ENCODE measurements at regions not wholly inside any gene's neighbourhood (a gene's known extent, or its start where the extent isn't known, plus 50 kb on each side); places are given as distances from the start of the nearest gene placed in this dataset.

- ChIA-PET CTCF (no interaction called here), POLR2A (no interaction called here)
- Mint-ChIP-seq H3K4me1 (no peaks in the 10 kb centered on the region), H3K9me3 (peaks cover 36% of the 10 kb centered on the region), H3K36me3 (peaks cover 10% of the 10 kb centered on the region), H3K27me3 (ENCODE audit: low read depth) (no peaks in the 10 kb centered on the region), H3K27ac (no peak overlapping the region), H3K4me3 (no peak overlapping the region)
- TF ChIP-seq JUN (CRISPR knock-in tag; IDR thresholded peaks at IDR 0.05) (no peak), ZNF396 (CRISPR knock-in tag; IDR thresholded peaks at IDR 0.05; ENCODE audit: borderline replicate concordance) (no peak), MYBL2 (CRISPR knock-in tag; IDR thresholded peaks at IDR 0.05) (no peak), TCF7 (CRISPR knock-in tag; IDR thresholded peaks at IDR 0.05; ENCODE audit: low read depth) (no peak), KAT7 (CRISPR knock-in tag; IDR thresholded peaks at IDR 0.05; ENCODE audit: borderline replicate concordance) (no peak), SMAD3 (CRISPR knock-in tag; IDR thresholded peaks at IDR 0.05; ENCODE audit: borderline replicate concordance) (no peak), EMX1 (CRISPR knock-in tag; IDR thresholded peaks at IDR 0.05) (no peak), ERG (CRISPR knock-in tag; IDR thresholded peaks at IDR 0.05) (no peak), RORB (CRISPR knock-in tag; IDR thresholded peaks at IDR 0.05) (no peak), SMAD4 (CRISPR knock-in tag; IDR thresholded peaks at IDR 0.05) (no peak), PREB (CRISPR knock-in tag; IDR thresholded peaks at IDR 0.05; ENCODE audit: borderline replicate concordance) (no peak)
- DNase-seq (ENCODE audit: low spot score) (no peak), ATAC-seq (no peak)
These were observed 59.6 kb upstream of the CDH13 start for GRCh38 chr16:82567175-82567574.

DNA sequence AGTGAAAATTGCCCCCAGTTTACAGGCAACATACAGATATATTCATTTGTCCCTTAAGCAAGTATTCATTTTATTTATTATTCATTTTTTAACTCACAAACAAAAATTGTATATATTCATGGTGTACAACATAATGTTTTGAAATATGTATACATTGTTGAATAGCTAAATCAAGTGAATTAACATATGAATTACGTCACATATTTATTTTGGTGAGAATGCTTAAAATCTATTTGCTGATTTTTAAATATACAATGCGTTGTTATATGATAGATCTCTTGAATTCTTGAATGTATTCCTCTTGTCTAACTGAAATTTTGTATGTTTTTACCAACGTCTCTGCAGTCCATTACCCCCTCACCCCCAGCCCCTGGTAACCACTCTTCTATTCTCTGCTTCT, 63.4 kb upstream of the CDH13 start:
- H3K9me3 Mint-ChIP-seq: peaks cover 33% of the 10 kb centered on the region
- no peak for ATAC-seq
- ChIA-PET POLR2A (no interaction called here), CTCF (no interaction called here)
- no peak for DNase-seq (ENCODE audit: low spot score)
- peaks cover 7% of the 10 kb centered on the region for H3K27me3 Mint-ChIP-seq (ENCODE audit: low read depth)
- no peak overlapping the region for H3K4me3 Mint-ChIP-seq
- H3K4me1 Mint-ChIP-seq: no peaks in the 10 kb centered on the region
- H3K36me3 Mint-ChIP-seq: peaks cover 10% of the 10 kb centered on the region
- H3K27ac Mint-ChIP-seq: no peak overlapping the region
- TF ChIP-seq TEAD4 (CRISPR knock-in tag; IDR thresholded peaks at IDR 0.05) (no peak), NFE2L1 (CRISPR knock-in tag; IDR thresholded peaks at IDR 0.05) (no peak), HMGA2 (CRISPR knock-in tag; IDR thresholded peaks at IDR 0.05) (no peak), MXD4 (CRISPR knock-in tag; IDR thresholded peaks at IDR 0.05; ENCODE audit: borderline replicate concordance) (no peak), OVOL2 (CRISPR knock-in tag; IDR thresholded peaks at IDR 0.05; ENCODE audit: borderline replicate concordance) (no peak), TCF7 (CRISPR knock-in tag; IDR thresholded peaks at IDR 0.05; ENCODE audit: low read depth) (no peak), ZNF317 (CRISPR knock-in tag; IDR thresholded peaks at IDR 0.05; ENCODE audit: borderline replicate concordance, low read depth) (no peak), ZNF396 (CRISPR knock-in tag; IDR thresholded peaks at IDR 0.05; ENCODE audit: borderline replicate concordance) (no peak), ELF4 (CRISPR knock-in tag; IDR thresholded peaks at IDR 0.05; ENCODE audit: low read depth) (no peak), JUN (CRISPR knock-in tag; IDR thresholded peaks at IDR 0.05) (no peak), FOXJ3 (CRISPR knock-in tag; IDR thresholded peaks at IDR 0.05; ENCODE audit: borderline replicate concordance) (no peak), ATF3 (CRISPR knock-in tag; conservative IDR thresholded peaks at IDR 0.05) (no peak)
- TF ChIP-seq, protein P1, sequence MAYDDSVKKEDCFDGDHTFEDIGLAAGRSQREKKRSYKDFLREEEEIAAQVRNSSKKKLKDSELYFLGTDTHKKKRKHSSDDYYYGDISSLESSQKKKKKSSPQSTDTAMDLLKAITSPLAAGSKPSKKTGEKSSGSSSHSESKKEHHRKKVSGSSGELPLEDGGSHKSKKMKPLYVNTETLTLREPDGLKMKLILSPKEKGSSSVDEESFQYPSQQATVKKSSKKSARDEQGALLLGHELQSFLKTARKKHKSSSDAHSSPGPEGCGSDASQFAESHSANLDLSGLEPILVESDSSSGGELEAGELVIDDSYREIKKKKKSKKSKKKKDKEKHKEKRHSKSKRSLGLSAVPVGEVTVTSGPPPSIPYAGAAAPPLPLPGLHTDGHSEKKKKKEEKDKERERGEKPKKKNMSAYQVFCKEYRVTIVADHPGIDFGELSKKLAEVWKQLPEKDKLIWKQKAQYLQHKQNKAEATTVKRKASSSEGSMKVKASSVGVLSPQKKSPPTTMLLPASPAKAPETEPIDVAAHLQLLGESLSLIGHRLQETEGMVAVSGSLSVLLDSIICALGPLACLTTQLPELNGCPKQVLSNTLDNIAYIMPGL (CRISPR knock-in tag; IDR thresholded peaks at IDR 0.05): no peak
- TF ChIP-seq, protein P2, sequence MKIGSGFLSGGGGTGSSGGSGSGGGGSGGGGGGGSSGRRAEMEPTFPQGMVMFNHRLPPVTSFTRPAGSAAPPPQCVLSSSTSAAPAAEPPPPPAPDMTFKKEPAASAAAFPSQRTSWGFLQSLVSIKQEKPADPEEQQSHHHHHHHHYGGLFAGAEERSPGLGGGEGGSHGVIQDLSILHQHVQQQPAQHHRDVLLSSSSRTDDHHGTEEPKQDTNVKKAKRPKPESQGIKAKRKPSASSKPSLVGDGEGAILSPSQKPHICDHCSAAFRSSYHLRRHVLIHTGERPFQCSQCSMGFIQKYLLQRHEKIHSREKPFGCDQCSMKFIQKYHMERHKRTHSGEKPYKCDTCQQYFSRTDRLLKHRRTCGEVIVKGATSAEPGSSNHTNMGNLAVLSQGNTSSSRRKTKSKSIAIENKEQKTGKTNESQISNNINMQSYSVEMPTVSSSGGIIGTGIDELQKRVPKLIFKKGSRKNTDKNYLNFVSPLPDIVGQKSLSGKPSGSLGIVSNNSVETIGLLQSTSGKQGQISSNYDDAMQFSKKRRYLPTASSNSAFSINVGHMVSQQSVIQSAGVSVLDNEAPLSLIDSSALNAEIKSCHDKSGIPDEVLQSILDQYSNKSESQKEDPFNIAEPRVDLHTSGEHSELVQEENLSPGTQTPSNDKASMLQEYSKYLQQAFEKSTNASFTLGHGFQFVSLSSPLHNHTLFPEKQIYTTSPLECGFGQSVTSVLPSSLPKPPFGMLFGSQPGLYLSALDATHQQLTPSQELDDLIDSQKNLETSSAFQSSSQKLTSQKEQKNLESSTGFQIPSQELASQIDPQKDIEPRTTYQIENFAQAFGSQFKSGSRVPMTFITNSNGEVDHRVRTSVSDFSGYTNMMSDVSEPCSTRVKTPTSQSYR (CRISPR knock-in tag; IDR thresholded peaks at IDR 0.05): no peak
- TF ChIP-seq, protein P3, sequence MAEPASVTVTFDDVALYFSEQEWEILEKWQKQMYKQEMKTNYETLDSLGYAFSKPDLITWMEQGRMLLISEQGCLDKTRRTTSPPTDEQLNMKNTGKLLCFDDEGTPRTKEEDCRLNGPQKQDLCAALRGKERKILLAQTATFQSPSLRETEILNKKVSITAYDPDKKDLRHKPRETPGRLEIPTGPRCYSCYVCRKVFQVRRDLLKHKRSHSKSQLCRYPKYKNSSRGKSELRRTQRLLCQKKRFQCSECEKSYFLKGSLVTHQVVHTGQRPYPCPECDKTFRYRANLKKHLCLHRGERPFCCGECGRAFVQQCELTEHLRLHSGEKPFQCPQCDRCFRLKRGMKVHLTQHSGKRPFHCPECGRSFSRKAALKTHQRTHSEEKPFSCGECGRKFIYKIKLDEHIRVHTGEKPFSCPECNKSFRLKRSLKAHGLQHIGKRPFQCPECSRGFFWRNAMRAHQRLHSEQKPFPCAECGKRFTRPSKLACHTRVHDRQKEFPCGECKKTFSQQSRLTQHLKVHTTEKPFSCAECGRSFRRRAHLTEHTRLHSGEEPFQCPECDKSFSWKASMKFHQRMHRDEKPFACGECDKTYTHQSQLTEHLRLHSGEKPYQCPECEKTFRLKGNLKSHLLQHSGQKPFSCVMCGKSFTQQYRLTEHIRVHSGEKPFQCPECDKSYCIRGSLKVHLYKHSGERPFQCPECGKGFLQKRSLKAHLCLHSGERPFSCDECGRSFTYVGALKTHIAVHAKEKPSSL (CRISPR knock-in tag; conservative IDR thresholded peaks at IDR 0.05): no peak
- TF ChIP-seq, protein P4, sequence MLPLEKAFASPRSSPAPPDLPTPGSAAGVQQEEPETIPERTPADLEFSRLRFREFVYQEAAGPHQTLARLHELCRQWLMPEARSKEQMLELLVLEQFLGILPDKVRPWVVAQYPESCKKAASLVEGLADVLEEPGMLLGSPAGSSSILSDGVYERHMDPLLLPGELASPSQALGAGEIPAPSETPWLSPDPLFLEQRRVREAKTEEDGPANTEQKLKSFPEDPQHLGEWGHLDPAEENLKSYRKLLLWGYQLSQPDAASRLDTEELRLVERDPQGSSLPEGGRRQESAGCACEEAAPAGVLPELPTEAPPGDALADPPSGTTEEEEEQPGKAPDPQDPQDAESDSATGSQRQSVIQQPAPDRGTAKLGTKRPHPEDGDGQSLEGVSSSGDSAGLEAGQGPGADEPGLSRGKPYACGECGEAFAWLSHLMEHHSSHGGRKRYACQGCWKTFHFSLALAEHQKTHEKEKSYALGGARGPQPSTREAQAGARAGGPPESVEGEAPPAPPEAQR (CRISPR knock-in tag; IDR thresholded peaks at IDR 0.05): no peak
- TF ChIP-seq, protein P5, sequence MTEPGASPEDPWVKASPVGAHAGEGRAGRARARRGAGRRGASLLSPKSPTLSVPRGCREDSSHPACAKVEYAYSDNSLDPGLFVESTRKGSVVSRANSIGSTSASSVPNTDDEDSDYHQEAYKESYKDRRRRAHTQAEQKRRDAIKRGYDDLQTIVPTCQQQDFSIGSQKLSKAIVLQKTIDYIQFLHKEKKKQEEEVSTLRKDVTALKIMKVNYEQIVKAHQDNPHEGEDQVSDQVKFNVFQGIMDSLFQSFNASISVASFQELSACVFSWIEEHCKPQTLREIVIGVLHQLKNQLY (CRISPR knock-in tag; IDR thresholded peaks at IDR 0.05): no peak
